Liver (tissue), 8 donors: ENCODE measurements at regions not wholly inside any gene's neighbourhood (a gene's known extent, or its start where the extent isn't known, plus 50 kb on each side); places are given as distances from the start of the nearest gene placed in this dataset.

Experiments used
- DNase-seq: peaks from one replicate; pipeline ENCODE4 v3.0.0-alpha.2; 2017; ENCODE audit warnings: low spot score
- H3K27ac ChIP-seq, 2 donors: one replicate each; pipeline ENCODE4 v1.7.0; 2013; ENCODE audit warnings: inconsistent platforms in 2 of 2, low read length in 2 of 2, control low read depth in 1 of 2, low read depth in 1 of 2, mild to moderate bottlenecking in 1 of 2
- H3K27me3 ChIP-seq, 4 donors: one replicate each; pipeline versions ENCODE4 v1.6.1 to v1.7.0; 2013; ENCODE audit warnings: low read length in 3 of 4, inconsistent platforms in 1 of 4, mild to moderate bottlenecking in 1 of 4, moderate library complexity in 1 of 4; ENCODE audit not compliant: control insufficient read depth in 4 of 4, insufficient read depth in 4 of 4
- H3K36me3 ChIP-seq, 4 donors: one replicate each; pipeline versions ENCODE4 v1.6.1 to v1.7.0; 2013; ENCODE audit warnings: low read length in 3 of 4, mild to moderate bottlenecking in 3 of 4, low read depth in 1 of 4, moderate library complexity in 1 of 4; ENCODE audit not compliant: control insufficient read depth in 4 of 4, insufficient read depth in 3 of 4
- H3K4me1 ChIP-seq, 4 donors: one replicate each; pipeline versions ENCODE4 v1.6.1 to v1.7.0; 2013; ENCODE audit warnings: low read length in 3 of 4, mild to moderate bottlenecking in 3 of 4, moderate library complexity in 1 of 4; ENCODE audit not compliant: control insufficient read depth in 4 of 4, insufficient read depth in 4 of 4
- H3K4me3 ChIP-seq, 3 donors: one replicate each; pipeline versions ENCODE4 v1.6.1 to v1.7.0; 2013; ENCODE audit warnings: low read length in 3 of 3, control low read depth in 1 of 3, low read depth in 1 of 3, mild to moderate bottlenecking in 1 of 3
- H3K9ac ChIP-seq, 2 donors: one replicate each; pipeline ENCODE4 v1.7.0; 2013; ENCODE audit warnings: low read length in 2 of 2, mild to moderate bottlenecking in 2 of 2, moderate library complexity in 2 of 2, control low read depth in 1 of 2, low read depth in 1 of 2
- H3K9me3 ChIP-seq, 4 donors: one replicate each; pipeline versions ENCODE4 v1.6.1 to v1.7.0; 2013; ENCODE audit warnings: low read length in 3 of 4; ENCODE audit not compliant: control insufficient read depth in 4 of 4
- ATF3 ChIP-seq: IDR thresholded peaks from 2 replicates; pipeline ENCODE4 v1.6.1; 2016; ENCODE audit warnings: antibody characterized with exemption
- CTCF ChIP-seq: fragments of 150-350 bp; IDR thresholded peaks from 2 replicates; pipeline ENCODE4 v1.5.1; 2017; ENCODE audit warnings: improper control_type of control experiment, low read depth, low read length; ENCODE audit not compliant: missing input control
- EGR1 ChIP-seq, 2 donors: IDR thresholded peaks; 2 replicates each; pipeline ENCODE4 v1.6.1; 2016 to 2018; ENCODE audit warnings: antibody characterized with exemption in 2 of 2, low read depth in 2 of 2
- FOXA1 ChIP-seq: IDR thresholded peaks from 2 replicates; pipeline ENCODE4 v1.6.1; 2016; ENCODE audit warnings: antibody characterized with exemption
- FOXA2 ChIP-seq: IDR thresholded peaks from 2 replicates; pipeline ENCODE4 v1.6.1; 2016; ENCODE audit warnings: antibody characterized with exemption
- GABPA ChIP-seq, 2 donors: IDR thresholded peaks in 1 of 2; conservative IDR thresholded peaks in 1 of 2; 2 replicates each; pipeline ENCODE4 v1.6.1; 2016; ENCODE audit warnings: antibody characterized with exemption in 2 of 2, mild to moderate bottlenecking in 1 of 2, moderate library complexity in 1 of 2
- HNF4A ChIP-seq, 2 donors: conservative IDR thresholded peaks; 2 replicates each; pipeline ENCODE4 v1.6.1; 2016; ENCODE audit warnings: antibody characterized with exemption in 2 of 2, mild to moderate bottlenecking in 2 of 2
- HNF4G ChIP-seq: IDR thresholded peaks from 2 replicates; pipeline ENCODE4 v1.6.1; 2016; ENCODE audit warnings: antibody characterized with exemption
- JUND ChIP-seq, 2 donors: IDR thresholded peaks; 2 replicates each; pipeline ENCODE4 v1.6.1; 2016; ENCODE audit warnings: antibody characterized with exemption in 2 of 2
- MAX ChIP-seq: IDR thresholded peaks from 2 replicates; pipeline ENCODE4 v1.6.1; 2016; ENCODE audit warnings: antibody characterized with exemption
- NR2F2 ChIP-seq: IDR thresholded peaks from 2 replicates; pipeline ENCODE4 v1.6.1; 2016; ENCODE audit warnings: antibody characterized with exemption
- RAD21 ChIP-seq, 2 donors: IDR thresholded peaks; 2 replicates each; pipeline ENCODE4 v1.6.1; 2016; ENCODE audit warnings: antibody characterized with exemption in 2 of 2, mild to moderate bottlenecking in 2 of 2
- REST ChIP-seq: IDR thresholded peaks from 2 replicates; pipeline ENCODE4 v1.6.1; 2016; ENCODE audit warnings: antibody characterized with exemption, mild to moderate bottlenecking
- RXRA ChIP-seq, 2 donors: IDR thresholded peaks; 2 replicates each; pipeline ENCODE4 v1.6.1; 2017 to 2018; ENCODE audit warnings: antibody characterized with exemption in 2 of 2, mild to moderate bottlenecking in 1 of 2
- SP1 ChIP-seq: IDR thresholded peaks from 2 replicates; pipeline ENCODE4 v1.6.1; 2018; ENCODE audit warnings: antibody characterized with exemption, mild to moderate bottlenecking
- TAF1 ChIP-seq: conservative IDR thresholded peaks from 2 replicates; pipeline ENCODE4 v1.6.1; 2016; ENCODE audit warnings: antibody characterized with exemption, mild to moderate bottlenecking
- YY1 ChIP-seq: IDR thresholded peaks from 2 replicates; pipeline ENCODE4 v1.6.1; 2016; ENCODE audit warnings: antibody characterized with exemption, mild to moderate bottlenecking
- ZBTB33 ChIP-seq: IDR thresholded peaks from 2 replicates; pipeline ENCODE4 v1.6.1; 2016; ENCODE audit warnings: antibody characterized with exemption
- WGBS: extraction: QIAGEN DNeasy Blood & Tissue Kit; methylation state at CpG from one replicate; pipeline ENCODE4 v1.1.7; 2013; 5-methylcytosine and 5-hydroxymethylcytosine counted together
- donor health status: healthy.
- donor health status: healthy.
- donor health status: healthy.
- donor health status: healthy.
- donor health status: healthy.

GRCh38 chr15:70466305-70466704 lies 297.1 kb downstream of the UACA start:
- TF ChIP-seq RXRA (IDR thresholded peaks at IDR 0.05) (no peak), JUND (IDR thresholded peaks at IDR 0.05) (no peak), RAD21 (IDR thresholded peaks at IDR 0.05) (no peak), REST (no peak), FOXA2 (no peak), MAX (no peak), FOXA1 (no peak), EGR1 (IDR thresholded peaks at IDR 0.05; ENCODE audit: low read depth in 2 of 2) (no peak), CTCF (no peak), HNF4A (conservative IDR thresholded peaks at IDR 0.05) (no peak), ZBTB33 (no peak), TAF1 (no peak), HNF4G (no peak), SP1 (no peak), YY1 (no peak), ATF3 (no peak), GABPA (IDR thresholded peaks at IDR 0.05 in 1 of 2, conservative IDR thresholded peaks at IDR 0.05 in 1 of 2) (no peak), NR2F2 (no peak)
- H3K27ac ChIP-seq: no peak overlapping the region
- H3K36me3 ChIP-seq: no peaks in the 10 kb centered on the region
- no peaks in the 10 kb centered on the region for H3K9me3 ChIP-seq
- no peak overlapping the region for H3K9ac ChIP-seq
- no peak overlapping the region for H3K4me3 ChIP-seq
- peaks cover 0 to 15% (median 5%) of the 10 kb centered on the region in 4 donors for H3K4me1 ChIP-seq
- WGBS: 73% methylated on average over 3 of the region's 3 CpGs
- H3K27me3 ChIP-seq: no peaks in the 10 kb centered on the region
- no peak for DNase-seq
